Right kidney (tissue), 1 donor: ENCODE measurements at regions not wholly inside any gene's neighbourhood (a gene's known extent, or its start where the extent isn't known, plus 50 kb on each side); places are given as distances from the start of the nearest gene placed in this dataset.

ENCODE experiments used
- DNase-seq: peaks from one replicate; pipeline ENCODE4 v3.0.0-alpha.2; 2016

GRCh38 chr2:146246736-146247523, 1597.9 kb upstream of the ACVR2A start:
- DNase-seq: no peak

DNA sequence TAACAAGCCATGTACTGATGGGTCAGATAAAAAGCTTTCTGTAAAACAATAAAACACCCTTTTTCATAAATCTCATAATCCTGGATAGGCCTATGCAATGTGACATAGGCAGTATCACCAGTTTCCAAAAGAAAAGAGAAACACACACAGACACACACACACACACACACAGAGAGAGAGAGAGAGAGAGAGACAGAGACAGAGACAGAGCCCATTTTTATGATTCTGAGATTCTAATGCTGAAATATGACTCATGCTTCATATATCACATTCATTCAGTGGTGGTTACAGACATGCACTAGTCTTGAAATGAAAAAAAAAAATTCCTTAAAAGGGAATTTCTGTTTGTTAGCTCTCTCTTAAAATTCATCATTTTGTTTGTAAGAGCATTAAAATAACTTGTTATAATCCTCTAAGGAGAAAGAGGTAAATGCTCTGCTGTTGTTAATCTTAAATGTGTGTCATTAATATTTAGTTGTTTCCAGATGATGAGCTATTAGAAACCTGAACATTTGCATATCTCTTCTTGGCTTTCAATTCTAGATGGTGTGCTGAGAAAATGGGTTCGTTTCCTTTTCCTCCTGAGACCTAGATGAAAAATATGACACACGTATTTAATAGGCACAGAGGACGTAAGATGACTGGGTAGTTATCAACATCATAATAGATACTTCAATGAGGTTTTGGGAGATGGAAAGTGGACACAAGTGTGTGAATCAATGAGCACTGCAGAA, 1598.7 kb upstream of the ACVR2A start:
- DNase-seq: no peak

GRCh38 chr2:146244830-146245229, 1600.0 kb upstream of the ACVR2A start:
- no peak for DNase-seq

DNA sequence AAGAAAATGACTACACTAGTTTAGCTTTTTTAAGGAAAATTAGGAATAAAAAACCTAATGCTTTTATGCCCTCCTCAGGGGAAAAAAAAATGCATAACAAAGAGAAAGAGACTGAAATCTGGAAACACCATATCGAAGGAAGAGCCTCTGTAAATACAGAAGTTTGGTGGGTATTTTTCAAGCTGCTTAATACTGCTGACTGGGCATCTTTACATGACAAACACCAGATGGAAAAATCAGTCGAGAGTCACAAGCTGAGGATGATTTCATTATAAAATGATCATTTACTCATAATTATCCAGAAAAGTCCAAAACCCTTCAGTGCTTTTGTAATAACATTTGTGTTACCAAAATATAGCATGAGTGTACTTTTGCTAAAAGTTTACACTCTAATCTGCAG, 1600.7 kb upstream of the ACVR2A start:
- no peak for DNase-seq

- DNase-seq: no peak
Measured at GRCh38 chr2:146241023-146241422, 1603.8 kb upstream of the ACVR2A start.

DNA sequence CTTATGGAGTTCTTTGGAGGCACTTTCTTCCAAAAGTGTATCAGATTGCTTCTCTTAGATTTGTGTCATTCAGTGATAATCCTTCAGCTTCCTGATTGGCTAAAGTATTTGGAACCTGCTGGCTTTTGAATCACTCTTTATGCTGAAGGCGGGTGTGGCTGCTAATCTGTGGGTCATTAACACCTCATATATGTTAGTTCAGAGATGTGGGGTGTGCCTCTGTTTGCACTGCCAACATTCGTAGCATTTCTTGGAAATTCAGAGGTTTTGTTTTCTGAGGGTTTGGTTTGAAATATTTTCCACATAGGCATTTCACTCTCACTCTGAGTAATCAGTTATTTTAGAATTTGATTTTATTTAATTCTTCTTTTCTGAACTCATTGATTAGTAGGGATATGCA, 1604.4 kb upstream of the ACVR2A start:
- DNase-seq: no peak

GRCh38 chr2:146239392-146240135, 1605.3 kb upstream of the ACVR2A start:
- no peak for DNase-seq

DNA sequence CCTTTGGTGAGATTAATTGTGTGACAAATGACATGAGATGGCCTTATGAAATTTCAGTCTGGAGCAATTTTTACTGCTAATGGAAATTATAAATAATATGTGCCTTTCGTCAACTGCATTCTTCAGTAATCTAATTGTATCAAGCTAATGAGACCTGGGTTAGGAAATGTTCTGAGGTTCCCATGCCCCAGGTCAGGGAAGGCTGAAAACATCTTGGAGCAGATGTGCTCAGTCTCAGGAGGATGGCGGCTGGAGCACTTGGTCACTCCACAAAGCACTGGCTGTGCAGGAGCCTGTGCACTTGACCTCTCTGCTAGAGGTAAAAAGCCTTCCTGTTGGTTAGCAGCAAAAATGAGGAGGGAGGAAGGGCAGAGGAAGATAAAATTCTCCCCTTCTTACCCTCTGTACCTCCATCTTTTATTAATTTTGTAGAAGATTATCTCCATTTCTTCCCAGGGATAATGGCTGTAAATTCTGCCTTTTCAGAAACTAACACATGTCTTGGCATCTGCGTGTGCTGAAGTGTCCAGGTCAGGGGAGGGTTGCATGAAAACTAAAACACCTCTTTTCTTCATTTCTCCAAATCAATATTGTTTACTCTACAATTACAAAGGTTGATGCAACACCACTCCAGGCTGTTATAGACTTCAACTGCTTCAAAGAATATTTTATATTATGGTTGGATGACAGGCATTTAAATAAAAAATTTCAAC, 1606.4 kb upstream of the ACVR2A start:
- DNase-seq: no peak

- DNase-seq: no peak
Measured at GRCh38 chr2:146235158-146235557, 1609.7 kb upstream of the ACVR2A start.

DNA sequence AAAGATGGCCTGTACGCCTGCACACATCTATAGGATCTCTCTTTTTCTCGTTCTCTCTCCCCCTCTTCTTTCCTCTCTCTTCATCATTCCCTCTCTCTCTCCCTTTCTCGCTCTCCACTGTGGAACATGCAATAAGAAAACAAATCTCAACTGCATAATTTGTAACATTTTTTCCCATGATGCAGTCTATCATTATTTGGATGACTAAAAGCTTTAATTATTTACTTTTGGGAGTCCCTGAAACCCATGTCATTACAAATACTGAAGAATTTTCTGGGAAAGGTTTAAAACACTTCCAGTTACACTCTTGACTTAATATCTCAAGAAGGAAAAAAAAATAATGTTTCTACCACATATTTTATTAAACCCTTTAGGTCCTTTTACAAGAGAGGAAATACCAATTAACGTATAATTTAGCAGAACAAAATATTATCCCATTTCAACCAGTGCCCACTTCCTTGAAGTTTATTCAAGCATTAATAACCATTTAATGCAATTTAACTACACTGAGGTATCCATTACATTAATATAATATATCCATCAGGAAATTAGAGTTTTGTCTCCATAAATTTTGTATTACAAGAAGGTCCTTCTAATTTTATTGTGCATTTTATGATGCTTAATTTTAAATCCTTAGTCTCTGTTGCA, 1615.2 kb upstream of the ACVR2A start:
- no peak for DNase-seq

DNA sequence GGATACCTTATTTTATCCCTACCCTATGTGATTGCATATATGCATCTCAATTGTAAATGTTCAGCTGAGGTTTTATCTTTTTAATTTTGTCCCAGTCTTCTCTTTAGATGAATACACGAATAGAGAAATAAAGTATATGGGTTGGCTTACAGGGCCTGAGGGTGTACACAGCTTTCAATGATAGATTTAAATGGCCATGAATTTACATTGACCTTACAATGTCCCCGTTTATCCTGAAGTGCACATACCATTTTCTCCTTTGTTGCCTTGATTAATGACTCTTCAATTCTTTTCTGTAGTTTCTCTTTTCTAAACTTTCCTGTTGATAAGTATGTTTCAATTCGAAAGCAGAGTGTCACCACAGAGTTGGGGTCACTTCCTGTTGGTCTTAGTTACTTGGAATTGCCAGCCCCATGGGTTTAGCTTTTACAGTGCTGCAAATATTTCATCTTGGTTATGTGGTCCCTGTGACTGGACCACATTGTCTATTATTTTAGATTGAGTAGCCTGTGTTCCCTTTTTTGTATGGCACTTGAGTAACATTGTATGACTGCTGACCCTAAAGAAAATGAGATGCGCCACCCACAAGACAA, 1616.3 kb upstream of the ACVR2A start:
- DNase-seq: no peak

GRCh38 chr2:146228020-146228393, 1616.8 kb upstream of the ACVR2A start:
- no peak for DNase-seq

DNA sequence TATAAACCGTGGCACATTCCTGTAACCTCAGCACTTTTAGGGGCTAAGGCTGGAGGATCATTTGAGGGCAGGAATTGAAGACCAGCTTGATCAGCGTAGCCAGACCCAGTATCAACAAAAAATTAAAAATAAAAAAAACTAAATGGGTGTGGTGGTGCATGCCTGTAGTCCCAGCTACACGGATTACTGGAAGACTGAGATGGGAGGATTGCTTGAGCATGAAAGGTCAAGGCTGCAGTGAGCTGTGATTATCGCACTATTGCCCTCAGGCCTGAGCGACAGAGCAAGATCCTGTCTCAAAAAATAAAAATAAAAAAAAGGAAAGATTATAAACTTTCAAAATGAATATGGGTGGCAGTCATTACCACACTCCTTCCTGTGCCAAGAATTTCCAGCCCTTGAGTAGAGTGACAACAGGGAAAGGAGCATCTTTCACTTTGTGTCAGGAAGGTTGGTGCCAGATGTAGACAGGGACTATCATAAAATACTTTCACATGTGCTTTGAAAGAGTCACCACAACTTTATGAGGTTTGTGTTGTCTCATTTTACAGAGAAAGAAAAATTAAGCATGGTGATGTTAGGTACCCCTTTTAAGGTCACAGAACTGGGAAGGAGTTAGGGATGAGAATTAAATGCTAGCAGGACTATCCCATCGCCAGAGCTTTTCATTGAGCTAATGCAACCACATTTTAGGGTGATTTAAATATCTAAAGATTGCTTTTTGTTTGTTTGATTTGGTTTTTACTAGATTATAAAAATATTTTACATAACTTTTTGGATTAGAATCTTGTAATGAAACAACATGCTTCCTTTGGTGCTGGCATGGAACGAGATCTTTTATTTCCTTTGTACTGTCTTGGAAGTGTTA, 1617.4 kb upstream of the ACVR2A start:
- no peak for DNase-seq

GRCh38 chr2:146226077-146226476, 1618.8 kb upstream of the ACVR2A start:
- no peak for DNase-seq

- no peak for DNase-seq
Measured at GRCh38 chr2:146221826-146222225, 1623.0 kb upstream of the ACVR2A start.

DNA sequence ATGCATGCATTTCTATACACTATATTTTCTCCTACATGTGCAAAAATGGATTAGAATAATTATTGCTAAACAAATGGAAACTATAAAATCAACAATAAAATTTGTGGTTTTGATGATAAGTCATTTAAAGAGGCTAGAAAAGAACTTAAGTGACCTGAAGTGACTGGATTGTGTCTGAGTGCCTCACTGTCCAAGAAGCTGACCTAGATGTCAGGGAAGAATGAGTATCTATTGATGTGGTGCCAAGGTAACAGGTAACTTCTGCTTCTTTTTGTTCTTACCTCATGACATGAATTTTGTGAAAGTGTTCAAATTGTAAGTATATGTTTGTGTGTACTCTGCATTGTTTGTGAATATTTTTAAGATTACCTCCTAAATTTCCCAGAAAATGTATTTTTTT, 1623.9 kb upstream of the ACVR2A start:
- no peak for DNase-seq

GRCh38 chr2:146214394-146214929, 1630.4 kb upstream of the ACVR2A start:
- no peak for DNase-seq

GRCh38 chr2:146213674-146214073, 1631.2 kb upstream of the ACVR2A start:
- DNase-seq: no peak

DNA sequence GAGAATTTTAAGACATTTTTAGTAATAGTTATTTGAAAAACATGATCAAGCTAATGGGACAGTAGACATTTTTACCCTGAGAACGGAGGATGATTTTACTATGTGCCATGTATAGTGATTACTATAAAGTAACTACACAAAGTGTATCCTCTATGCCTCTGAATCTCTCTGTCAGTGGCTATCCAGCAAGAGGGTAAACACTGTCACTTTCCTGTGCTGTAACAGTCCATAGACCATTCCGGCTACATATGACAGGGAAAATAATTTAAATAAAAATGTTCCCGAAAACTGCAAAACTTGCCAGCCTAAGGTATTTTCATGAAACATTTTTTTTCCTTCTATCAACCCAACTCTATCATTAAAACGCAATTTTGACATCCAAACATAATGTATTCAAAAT, 1632.2 kb upstream of the ACVR2A start:
- no peak for DNase-seq

- no peak for DNase-seq
Measured at GRCh38 chr2:146209842-146210275, 1635.0 kb upstream of the ACVR2A start.
